Uterus (tissue), 2 donors: ENCODE measurements at regions not wholly inside any gene's neighbourhood (a gene's known extent, or its start where the extent isn't known, plus 50 kb on each side); places are given as distances from the start of the nearest gene placed in this dataset.

Experiments used
- CTCF ChIP-seq, 4 experiments: fragments of 200-600 bp in 2 of 4; fragments of 450-650 bp in 2 of 4; sonication (generic) in 2 of 4; IDR thresholded peaks; one replicate each; pipeline ENCODE4 v1.5.1; 2016 to 2019; ENCODE audit warnings: antibody characterized with exemption in 4 of 4, mild to moderate bottlenecking in 2 of 4, moderate library complexity in 1 of 4
- POLR2A ChIP-seq, 2 donors: fragments of 450-650 bp; IDR thresholded peaks; one replicate each; pipeline ENCODE4 v1.6.1; 2016; ENCODE audit warnings: antibody characterized with exemption in 2 of 2, mild to moderate bottlenecking in 1 of 2, moderate library complexity in 1 of 2

GRCh38 chr2:57562495-57562894 is 484.1 kb upstream of the VRK2 start:
- TF ChIP-seq CTCF (IDR thresholded peaks at IDR 0.05) (no peak), POLR2A (IDR thresholded peaks at IDR 0.05) (no peak)
